ENCODE measurements at regions not wholly inside any gene's neighbourhood (a gene's known extent, or its start where the extent isn't known, plus 50 kb on each side); places are given as distances from the start of the nearest gene placed in this dataset.

DNA sequence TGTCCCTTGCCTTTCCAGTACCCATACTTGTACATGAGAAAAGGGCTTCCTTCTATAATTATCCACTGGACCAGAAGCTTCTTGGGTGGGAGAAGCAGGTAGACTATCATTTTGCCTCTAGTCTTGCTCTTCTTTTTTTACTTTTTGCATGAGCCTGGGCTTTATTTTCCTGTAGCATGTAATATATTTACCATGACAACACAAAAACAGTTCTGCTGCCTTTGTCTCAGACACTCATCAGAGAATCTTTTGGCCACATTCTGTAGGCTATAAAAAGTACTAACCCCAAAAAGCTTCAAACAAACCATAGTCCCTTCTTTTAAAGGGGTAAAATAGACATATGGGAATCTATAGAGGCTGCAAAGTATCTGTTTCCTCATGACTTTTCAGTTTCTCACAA lies 339.2 kb upstream of the PIK3R1 start:
- no peak for TF ChIP-seq CTCF (IDR thresholded peaks at IDR 0.05)
- no peak for TF ChIP-seq POLR2A (IDR thresholded peaks at IDR 0.05)
